ENCODE measurements at regions not wholly inside any gene's neighbourhood (a gene's known extent, or its start where the extent isn't known, plus 50 kb on each side); places are given as distances from the start of the nearest gene placed in this dataset.
"Not testable (repeated sequence)": the region's sequence is repeated elsewhere in the genome, so short reads cannot be mapped to it uniquely, and the experiment has no call there.

DNA sequence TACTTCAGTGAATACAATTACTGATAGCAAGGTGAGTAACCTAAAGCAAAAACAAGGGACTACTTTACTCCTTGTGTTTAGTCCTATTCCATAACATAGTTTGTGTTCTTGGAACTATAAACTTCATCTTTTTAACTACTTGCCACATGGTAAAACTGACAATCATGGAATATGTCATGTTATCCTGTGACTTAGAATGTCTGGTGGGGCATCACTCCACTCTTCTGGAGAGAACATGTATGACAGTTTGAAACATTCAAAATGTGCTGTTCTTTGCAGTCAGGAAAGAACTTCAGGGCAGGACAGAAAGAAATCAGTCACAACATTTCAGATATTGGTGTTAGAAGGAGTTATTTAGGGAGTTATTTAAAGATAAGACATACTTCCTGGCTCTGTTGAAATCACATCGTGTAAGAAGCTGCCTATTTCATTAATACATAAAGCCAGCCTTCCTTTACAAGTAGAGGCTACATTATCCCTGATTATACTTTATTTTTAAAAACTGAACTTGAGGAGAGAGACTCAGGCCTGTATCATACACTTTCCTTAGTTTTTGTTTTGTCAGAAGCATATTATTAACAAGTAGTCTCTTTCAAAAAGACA lies 184.9 kb downstream of the SPATA31A6 start:
- H3K9me3 Mint-ChIP-seq; H3K27ac Mint-ChIP-seq; H3K4me1 Mint-ChIP-seq (ENCODE audit: low read depth); ATAC-seq (replicated peaks in 1 of 2); H3K27me3 Mint-ChIP-seq (ENCODE audit: low read depth); H3K4me3 Mint-ChIP-seq; DNase-seq; H3K36me3 Mint-ChIP-seq (ENCODE audit: insufficient read depth in 2 of 2): not testable (repeated sequence)

DNA sequence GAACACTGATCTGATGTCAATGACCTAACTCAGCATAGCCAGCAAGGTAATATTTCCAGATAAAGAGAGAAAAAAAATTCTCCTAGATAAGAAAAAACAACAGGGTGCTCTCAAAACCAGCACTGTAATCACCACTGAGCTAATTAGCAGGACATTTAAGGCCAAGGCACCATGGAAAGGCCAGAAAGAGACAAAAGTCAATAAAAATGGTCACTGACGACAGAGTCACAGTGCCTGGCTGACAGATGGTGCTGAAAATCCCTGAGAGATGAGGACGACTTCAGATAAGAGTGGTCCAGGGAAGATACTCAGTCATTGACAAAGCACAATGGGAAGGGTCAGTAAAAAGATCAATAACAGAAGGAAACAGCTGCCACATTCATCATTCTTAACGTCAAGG lies 186.7 kb downstream of the SPATA31A6 start:
- not testable (repeated sequence) for DNase-seq; H3K4me3 Mint-ChIP-seq; H3K4me1 Mint-ChIP-seq (ENCODE audit: low read depth); H3K27me3 Mint-ChIP-seq (ENCODE audit: low read depth); H3K27ac Mint-ChIP-seq; H3K9me3 Mint-ChIP-seq; ATAC-seq (replicated peaks in 1 of 2); H3K36me3 Mint-ChIP-seq (ENCODE audit: insufficient read depth in 2 of 2)

DNA sequence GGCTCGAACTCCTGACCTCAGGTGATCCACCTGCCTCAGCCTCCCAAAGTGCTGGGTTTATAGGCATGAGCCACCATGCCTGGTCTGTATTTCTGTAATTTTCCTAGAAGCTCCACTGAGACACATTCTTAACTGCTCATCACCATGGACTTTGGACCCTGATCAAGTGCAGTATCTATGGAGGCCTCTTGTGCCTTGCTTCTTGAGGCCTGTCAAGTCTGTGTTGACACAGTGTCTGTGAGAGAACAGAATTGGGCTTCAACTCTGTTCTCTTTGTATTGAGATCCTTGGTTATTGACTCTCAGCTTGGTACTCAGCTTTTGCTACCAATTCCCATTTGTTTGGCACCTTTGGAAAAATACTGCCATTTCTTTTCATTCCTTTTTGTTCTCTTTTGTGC lies 188.0 kb downstream of the SPATA31A6 start:
- H3K4me3 Mint-ChIP-seq; H3K9me3 Mint-ChIP-seq; H3K27me3 Mint-ChIP-seq (ENCODE audit: low read depth); H3K4me1 Mint-ChIP-seq (ENCODE audit: low read depth); ATAC-seq (replicated peaks in 1 of 2); H3K36me3 Mint-ChIP-seq (ENCODE audit: insufficient read depth in 2 of 2); H3K27ac Mint-ChIP-seq; DNase-seq: not testable (repeated sequence)

DNA sequence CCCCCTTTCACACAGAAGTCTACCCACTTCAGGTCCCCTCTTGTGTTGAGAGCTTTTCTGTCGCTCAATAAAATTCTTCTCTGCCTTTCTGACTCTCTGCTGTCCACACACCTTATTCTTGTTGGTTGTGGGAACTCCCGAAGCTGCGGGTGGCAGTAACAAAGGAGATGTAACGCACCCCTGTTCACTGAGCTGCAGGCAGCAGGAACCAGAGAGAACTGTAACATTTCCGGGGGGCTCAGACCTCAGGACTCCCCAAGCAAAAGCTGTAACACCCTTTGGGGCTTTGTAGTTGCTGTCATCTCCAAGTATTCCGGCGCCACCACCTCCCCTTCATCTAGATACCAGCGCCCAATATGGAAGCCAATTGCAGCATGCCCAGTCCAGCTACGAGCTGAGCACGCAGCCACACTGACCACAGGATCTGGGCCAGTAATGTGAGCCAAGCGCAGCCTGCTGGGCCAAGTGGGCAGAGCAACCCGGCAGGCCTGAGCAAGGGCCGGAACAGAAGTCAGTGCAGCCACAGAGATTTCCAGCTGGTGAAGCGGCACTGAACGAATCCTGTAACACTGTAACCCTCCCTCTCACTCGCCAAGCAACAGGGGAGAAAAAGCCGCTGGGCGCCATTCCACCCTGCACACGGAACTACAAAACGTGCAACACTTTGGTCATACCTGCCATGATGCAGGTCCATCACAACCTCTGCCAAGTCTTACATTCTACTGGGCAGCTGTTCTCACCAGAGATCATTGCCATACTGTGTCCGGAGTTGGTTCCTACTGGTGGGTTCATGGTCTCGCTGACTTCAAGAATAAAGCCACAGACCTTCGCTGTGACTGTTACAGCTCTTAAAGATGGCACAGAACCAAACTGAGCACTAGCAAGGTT lies 194.3 kb downstream of the SPATA31A6 start:
- H3K9me3 Mint-ChIP-seq; H3K4me3 Mint-ChIP-seq; H3K36me3 Mint-ChIP-seq (ENCODE audit: insufficient read depth in 2 of 2); ATAC-seq (replicated peaks in 1 of 2); H3K27me3 Mint-ChIP-seq (ENCODE audit: low read depth); DNase-seq; H3K4me1 Mint-ChIP-seq (ENCODE audit: low read depth); H3K27ac Mint-ChIP-seq: not testable (repeated sequence)

DNA sequence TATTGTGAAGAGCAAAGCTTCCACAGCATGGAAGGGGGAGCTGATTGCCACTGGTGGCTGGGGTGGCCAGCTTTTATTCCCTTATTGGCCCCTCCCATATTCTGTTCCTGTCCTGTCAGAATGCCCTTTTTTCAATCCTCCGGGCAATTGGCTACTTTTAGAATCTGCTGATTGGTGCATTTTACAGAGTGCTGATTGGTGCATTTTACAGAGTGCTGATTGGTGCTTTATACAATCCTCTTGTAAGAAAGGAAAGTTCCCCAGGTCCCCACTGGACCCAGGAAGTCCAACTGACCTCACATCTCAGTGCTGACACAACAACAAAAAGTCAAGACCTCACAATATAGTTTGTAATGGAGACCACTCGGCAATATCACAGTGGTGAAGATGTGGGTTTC lies 195.0 kb downstream of the SPATA31A6 start:
- H3K4me1 Mint-ChIP-seq (ENCODE audit: low read depth), result no peaks in the 10 kb centered on the region
- no peak overlapping the region for H3K4me3 Mint-ChIP-seq
- no peak overlapping the region for H3K27ac Mint-ChIP-seq
- ATAC-seq (replicated peaks in 1 of 2), result no peak
- H3K9me3 Mint-ChIP-seq, result no peaks in the 10 kb centered on the region
- no peak for DNase-seq
- no peaks in the 10 kb centered on the region for H3K27me3 Mint-ChIP-seq (ENCODE audit: low read depth)
- no peaks in the 10 kb centered on the region for H3K36me3 Mint-ChIP-seq (ENCODE audit: insufficient read depth in 2 of 2)

DNA sequence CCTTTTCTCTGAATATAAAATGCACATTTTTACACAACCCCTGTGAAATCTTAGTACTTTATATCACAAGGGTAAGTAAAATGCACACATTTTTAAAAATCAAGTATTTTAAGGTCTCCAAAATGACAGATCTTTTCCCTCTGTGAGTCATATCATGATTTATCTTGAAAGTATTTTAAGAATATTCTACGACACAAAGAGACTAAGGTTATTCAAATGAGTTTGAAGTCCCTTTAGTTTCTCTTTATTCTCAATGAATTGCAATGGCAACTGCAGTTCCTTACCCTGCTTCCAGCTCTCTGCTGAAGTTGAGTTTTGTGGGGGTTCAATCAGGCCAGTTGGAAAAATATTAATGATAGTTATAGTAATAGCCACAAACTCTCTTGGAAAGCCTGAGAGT lies 196.1 kb downstream of the SPATA31A6 start:
- not testable (repeated sequence) for H3K27ac Mint-ChIP-seq; H3K9me3 Mint-ChIP-seq; H3K36me3 Mint-ChIP-seq (ENCODE audit: insufficient read depth in 2 of 2); ATAC-seq (replicated peaks in 1 of 2); H3K4me3 Mint-ChIP-seq; DNase-seq; H3K4me1 Mint-ChIP-seq (ENCODE audit: low read depth); H3K27me3 Mint-ChIP-seq (ENCODE audit: low read depth)

DNA sequence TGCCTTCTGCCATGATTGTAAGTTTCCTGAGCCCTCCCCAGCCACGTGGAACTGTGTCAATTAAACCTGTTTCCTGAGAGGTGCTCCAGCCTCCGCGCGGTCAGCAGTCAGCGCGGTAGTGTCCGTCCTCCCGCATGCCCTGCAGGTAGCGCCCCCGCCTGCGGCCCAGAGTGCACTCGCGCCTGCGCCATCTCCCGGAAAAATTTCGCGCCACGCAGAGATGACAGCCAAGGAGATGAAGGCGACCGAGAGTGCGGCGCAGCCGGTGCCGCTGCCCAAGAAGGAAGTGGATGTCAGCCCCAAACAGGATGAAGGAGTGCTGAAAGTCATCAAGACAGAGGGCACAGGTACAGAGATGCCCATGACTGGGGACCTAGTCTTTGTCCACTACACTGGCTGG lies 201.1 kb downstream of the SPATA31A6 start:
- not testable (repeated sequence) for H3K36me3 Mint-ChIP-seq (ENCODE audit: insufficient read depth in 2 of 2); DNase-seq; H3K4me3 Mint-ChIP-seq; H3K4me1 Mint-ChIP-seq (ENCODE audit: low read depth); ATAC-seq (replicated peaks in 1 of 2); H3K27ac Mint-ChIP-seq; H3K27me3 Mint-ChIP-seq (ENCODE audit: low read depth); H3K9me3 Mint-ChIP-seq

DNA sequence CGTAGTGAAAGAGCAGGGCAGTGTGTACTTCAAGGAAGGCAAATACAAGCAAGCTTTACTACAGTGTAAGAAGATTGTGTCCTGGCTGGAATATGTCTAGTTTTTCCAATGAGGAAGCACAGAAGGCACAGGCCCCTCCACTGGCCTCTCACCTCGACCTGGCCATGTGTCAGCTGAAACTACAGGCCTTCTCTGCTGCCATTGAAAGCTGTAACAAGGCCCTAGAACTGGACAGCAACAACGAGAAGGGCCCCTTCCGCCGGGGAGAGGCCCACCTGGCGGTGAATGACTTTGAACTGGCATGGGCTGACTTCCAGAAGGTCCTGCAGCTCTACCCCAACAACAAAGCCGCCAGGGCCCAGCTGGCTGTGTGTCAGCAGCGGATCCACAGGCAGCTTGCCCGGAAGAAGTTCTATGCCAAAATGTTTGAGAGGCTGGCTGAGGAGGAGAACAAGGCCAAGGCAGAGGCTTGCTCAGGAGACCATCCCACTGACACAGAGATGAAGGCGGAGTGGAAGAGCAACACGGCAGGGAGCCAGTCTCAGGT lies 202.2 kb downstream of the SPATA31A6 start:
- H3K9me3 Mint-ChIP-seq; H3K4me3 Mint-ChIP-seq; H3K36me3 Mint-ChIP-seq (ENCODE audit: insufficient read depth in 2 of 2); H3K27me3 Mint-ChIP-seq (ENCODE audit: low read depth); ATAC-seq (replicated peaks in 1 of 2); H3K27ac Mint-ChIP-seq; H3K4me1 Mint-ChIP-seq (ENCODE audit: low read depth); DNase-seq: not testable (repeated sequence)

DNA sequence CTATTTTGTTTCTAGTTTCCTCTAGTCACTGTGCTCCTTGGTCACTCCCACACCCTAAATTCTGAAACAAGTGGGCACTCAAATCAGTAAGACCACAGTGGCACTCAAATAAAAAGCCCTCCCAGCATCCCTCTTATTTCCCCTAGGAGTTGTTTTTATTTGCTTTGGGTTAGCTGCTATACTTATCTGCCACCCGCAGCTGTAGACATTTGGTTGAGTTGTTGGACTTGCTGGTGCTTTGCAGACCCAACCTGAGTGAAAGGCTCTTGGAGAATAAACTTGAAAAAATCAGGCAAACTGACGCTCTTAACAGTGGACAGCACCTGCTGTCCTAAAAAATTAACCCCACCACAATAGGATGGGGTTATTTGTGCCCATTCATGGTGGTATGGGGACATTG lies 203.0 kb downstream of the SPATA31A6 start:
- Mint-ChIP-seq H3K27ac (no peak overlapping the region), H3K4me3 (no peak overlapping the region), H3K36me3 (ENCODE audit: insufficient read depth in 2 of 2) (no peaks in the 10 kb centered on the region), H3K4me1 (ENCODE audit: low read depth) (no peaks in the 10 kb centered on the region), H3K27me3 (ENCODE audit: low read depth) (no peaks in the 10 kb centered on the region), H3K9me3 (no peaks in the 10 kb centered on the region)
- ATAC-seq (replicated peaks in 1 of 2) (no peak), DNase-seq (no peak)

DNA sequence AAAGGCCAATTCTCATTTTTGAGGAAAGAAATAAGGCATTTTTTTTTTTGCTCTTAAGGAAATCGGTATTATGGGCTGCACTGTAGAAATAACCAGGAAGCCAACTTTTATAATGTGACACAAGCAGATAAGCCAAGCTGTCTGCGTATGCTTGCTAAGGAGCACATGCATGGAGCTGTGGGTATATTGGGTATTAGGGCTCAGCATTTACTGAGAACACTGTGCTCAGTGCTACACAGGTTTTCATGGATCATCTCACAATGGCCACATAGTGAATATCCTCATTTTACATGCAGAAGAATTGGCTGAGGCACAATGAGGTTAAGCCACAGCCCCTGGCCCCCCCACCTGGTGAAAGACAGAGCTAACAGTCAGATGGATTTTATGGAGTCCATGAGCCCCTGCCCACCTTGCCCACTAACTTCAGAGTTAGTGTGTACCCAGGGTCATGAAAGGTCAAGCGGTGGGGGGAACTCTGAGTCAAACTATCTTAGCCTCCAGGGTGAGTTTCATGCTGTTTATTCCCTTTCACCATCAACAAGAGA lies 204.8 kb downstream of the SPATA31A6 start:
- Mint-ChIP-seq H3K4me3 (no peak overlapping the region), H3K27ac (no peak overlapping the region), H3K9me3 (no peaks in the 10 kb centered on the region), H3K27me3 (ENCODE audit: low read depth) (no peaks in the 10 kb centered on the region), H3K36me3 (ENCODE audit: insufficient read depth in 2 of 2) (no peaks in the 10 kb centered on the region), H3K4me1 (ENCODE audit: low read depth) (no peaks in the 10 kb centered on the region)
- ATAC-seq (replicated peaks in 1 of 2), result no peak
- DNase-seq, result no peak

DNA sequence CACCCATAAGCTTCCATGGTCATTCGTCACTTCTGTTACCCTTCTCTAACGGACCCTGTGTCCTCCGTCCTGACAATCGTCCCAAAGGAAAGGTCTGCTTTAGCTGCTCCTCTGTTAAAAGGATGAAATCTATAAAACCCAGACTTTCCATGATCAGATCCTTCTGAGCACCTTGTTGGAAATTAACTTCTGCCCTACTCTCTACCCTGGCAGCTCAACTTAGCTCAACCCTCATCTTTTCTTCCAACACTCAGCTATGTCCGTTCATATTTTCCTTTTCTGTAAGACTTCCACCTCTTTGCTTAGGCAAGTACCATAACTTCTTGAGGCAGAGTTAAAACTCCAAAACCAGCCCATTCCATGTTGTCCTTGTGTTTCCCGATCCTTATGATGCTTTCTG lies 205.4 kb downstream of the SPATA31A6 start:
- Mint-ChIP-seq H3K9me3 (no peaks in the 10 kb centered on the region), H3K27me3 (ENCODE audit: low read depth) (no peaks in the 10 kb centered on the region), H3K4me3 (no peak overlapping the region), H3K36me3 (ENCODE audit: insufficient read depth in 2 of 2) (no peaks in the 10 kb centered on the region), H3K27ac (no peak overlapping the region), H3K4me1 (ENCODE audit: low read depth) (no peaks in the 10 kb centered on the region)
- DNase-seq (no peak), ATAC-seq (replicated peaks in 1 of 2) (no peak)

DNA sequence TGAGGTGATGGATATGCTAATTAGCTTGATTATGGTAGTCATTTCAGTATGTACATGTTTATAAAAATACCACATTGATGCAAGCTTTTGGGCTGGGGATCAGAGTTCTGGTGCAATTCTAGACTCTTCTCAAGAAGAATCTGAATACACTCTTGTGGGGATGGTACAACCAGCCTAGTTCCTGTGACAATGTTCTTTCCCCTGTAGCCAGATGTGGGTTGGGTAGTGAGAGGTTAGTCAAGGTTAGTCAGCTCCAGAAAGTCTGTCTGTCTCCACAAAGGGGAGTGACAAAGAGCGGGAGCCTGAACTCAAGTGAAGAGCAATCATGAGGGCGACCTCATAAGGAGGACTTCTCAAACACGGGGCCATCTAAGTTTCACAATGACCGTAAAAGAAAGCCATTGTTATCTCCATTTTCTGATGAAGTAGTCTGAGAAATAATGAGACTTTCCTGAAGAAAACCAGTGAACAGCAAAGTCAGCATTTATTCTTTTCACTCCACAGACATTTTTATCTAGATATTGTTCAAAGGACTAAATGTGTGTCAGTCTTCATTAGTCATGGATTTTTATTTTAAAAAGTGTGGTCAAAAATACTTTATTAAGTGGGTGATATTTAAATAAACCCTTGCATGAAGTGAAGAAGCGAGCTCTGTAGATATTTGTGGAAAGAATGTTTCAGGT lies 209.5 kb downstream of the SPATA31A6 start:
- not testable (repeated sequence) for H3K27ac Mint-ChIP-seq; H3K9me3 Mint-ChIP-seq; H3K4me3 Mint-ChIP-seq; H3K36me3 Mint-ChIP-seq (ENCODE audit: insufficient read depth in 2 of 2); H3K27me3 Mint-ChIP-seq (ENCODE audit: low read depth); H3K4me1 Mint-ChIP-seq (ENCODE audit: low read depth)
- peak; percentile 5 to 17 for DNase-seq
- ATAC-seq (replicated peaks in 1 of 2), result peak; percentile 93 to 94

DNA sequence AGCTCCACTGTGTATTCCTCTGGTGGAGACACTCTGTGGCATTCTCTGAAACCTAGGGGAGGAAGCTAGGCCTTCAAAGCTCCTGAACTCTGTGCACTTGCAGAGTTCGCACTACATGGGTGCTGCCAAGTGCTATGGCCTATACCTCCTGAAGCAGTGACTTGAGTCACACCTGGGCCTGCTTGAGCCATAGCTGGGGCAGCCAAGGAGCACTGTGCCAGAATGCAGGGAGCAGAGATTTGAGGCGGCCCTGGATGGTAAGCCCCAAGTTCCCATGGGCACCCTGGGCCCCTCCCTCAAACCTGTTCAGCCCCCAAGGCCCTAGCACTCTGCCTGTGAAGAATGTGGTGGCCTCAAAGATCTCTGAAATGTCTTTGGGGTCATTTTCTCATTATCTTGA lies 212.9 kb downstream of the SPATA31A6 start:
- Mint-ChIP-seq H3K27ac (no peak overlapping the region), H3K36me3 (ENCODE audit: insufficient read depth in 2 of 2) (no peaks in the 10 kb centered on the region), H3K9me3 (peaks cover 0 to 1% of the 10 kb centered on the region in 2 donors), H3K27me3 (ENCODE audit: low read depth) (no peaks in the 10 kb centered on the region), H3K4me1 (ENCODE audit: low read depth) (no peaks in the 10 kb centered on the region), H3K4me3 (no peak overlapping the region)
- DNase-seq, result no peak
- no peak for ATAC-seq (replicated peaks in 1 of 2)

All from activated T-cell treated with anti-CD3 and anti-CD28 coated beads, Interleukin-2, amount 50 U/mL, for 72 hours (primary cell).